H9 (cell line): ENCODE measurements at regions not wholly inside any gene's neighbourhood (a gene's known extent, or its start where the extent isn't known, plus 50 kb on each side); places are given as distances from the start of the nearest gene placed in this dataset.

Source experiments
- DNase-seq: peaks from one replicate; pipeline ENCODE4 v3.0.0-alpha.2; 2017
- H2AFZ ChIP-seq: one replicate; pipeline ENCODE4 v1.6.1; 2013; ENCODE audit warnings: mild to moderate bottlenecking, low read length, control low read depth, moderate library complexity
- H2AK5ac ChIP-seq: 2 replicates; pipeline ENCODE4 v1.6.1; 2013; ENCODE audit warnings: low read length, control low read depth, mixed read lengths; ENCODE audit not compliant: insufficient read length
- H2BK120ac ChIP-seq: one replicate; pipeline ENCODE4 v1.6.1; 2013; ENCODE audit warnings: low read depth, mild to moderate bottlenecking, low read length, control low read depth, inconsistent platforms; ENCODE audit not compliant: poor library complexity, severe bottlenecking
- H2BK12ac ChIP-seq: 2 replicates; pipeline ENCODE4 v1.6.1; 2013; ENCODE audit warnings: low read length, control low read depth, mixed read lengths, low read depth; ENCODE audit not compliant: insufficient read length
- H2BK15ac ChIP-seq: 2 replicates; pipeline ENCODE4 v1.6.1; 2013; ENCODE audit warnings: low read depth, low read length, control low read depth
- H2BK20ac ChIP-seq: one replicate; pipeline ENCODE4 v1.6.1; 2013; ENCODE audit warnings: low read depth, mild to moderate bottlenecking, low read length, control low read depth, inconsistent platforms; ENCODE audit not compliant: poor library complexity, severe bottlenecking
- H2BK5ac ChIP-seq: 2 replicates; pipeline ENCODE4 v1.6.1; 2013; ENCODE audit warnings: low read length, control low read depth, mixed read lengths; ENCODE audit not compliant: insufficient read length
- H3K14ac ChIP-seq: 2 replicates; pipeline ENCODE4 v1.6.1; 2013; ENCODE audit warnings: low read length, control low read depth; ENCODE audit not compliant: insufficient read depth
- H3K18ac ChIP-seq: 2 replicates; pipeline ENCODE4 v1.6.1; 2013; ENCODE audit warnings: low read depth, mild to moderate bottlenecking, mixed read lengths, low read length, control low read depth; ENCODE audit not compliant: insufficient read length
- H3K23ac ChIP-seq: 2 replicates; pipeline ENCODE4 v1.6.1; 2013; ENCODE audit warnings: low read length, control low read depth, mixed read lengths, low read depth; ENCODE audit not compliant: insufficient read length
- H3K23me2 ChIP-seq: 2 replicates; pipeline ENCODE4 v1.6.1; 2013; ENCODE audit warnings: low read depth, mild to moderate bottlenecking, mixed read lengths, low read length, control low read depth; ENCODE audit not compliant: insufficient read length, poor library complexity, severe bottlenecking
- H3K27ac ChIP-seq: 2 replicates; pipeline ENCODE4 v1.5.1; 2013; ENCODE audit warnings: low read length, control low read depth, mixed read lengths, low read depth; ENCODE audit not compliant: insufficient read length
- H3K27me3 ChIP-seq: 2 replicates; pipeline ENCODE4 v1.6.1; 2013; ENCODE audit warnings: low read length, control low read depth, inconsistent platforms; ENCODE audit not compliant: insufficient read depth
- H3K4ac ChIP-seq: 2 replicates; pipeline ENCODE4 v1.6.1; 2013; ENCODE audit warnings: low read depth, mild to moderate bottlenecking, control low read depth, inconsistent platforms, low read length, moderate library complexity
- H3K4me1 ChIP-seq: 2 replicates; pipeline ENCODE4 v1.6.1; 2013; ENCODE audit warnings: low read length, control low read depth, inconsistent platforms; ENCODE audit not compliant: insufficient read depth
- H3K4me2 ChIP-seq: 2 replicates; pipeline ENCODE4 v1.6.1; 2013; ENCODE audit warnings: low read length, control low read depth, mixed read lengths; ENCODE audit not compliant: insufficient read length, insufficient read depth
- H3K56ac ChIP-seq: 2 replicates; pipeline ENCODE4 v1.6.1; 2013; ENCODE audit warnings: low read depth, mild to moderate bottlenecking, mixed read lengths, low read length, control low read depth; ENCODE audit not compliant: insufficient read length
- H3K79me1 ChIP-seq: 2 replicates; pipeline ENCODE4 v1.6.1; 2013; ENCODE audit warnings: low read depth, mild to moderate bottlenecking, moderate library complexity, low read length, control low read depth, inconsistent platforms; ENCODE audit not compliant: insufficient read depth, poor library complexity, severe bottlenecking
- H3K79me2 ChIP-seq: 2 replicates; pipeline ENCODE4 v1.6.1; 2013; ENCODE audit warnings: low read length, control low read depth, inconsistent platforms; ENCODE audit not compliant: insufficient read depth
- H3K9ac ChIP-seq: 2 replicates; pipeline ENCODE4 v1.6.1; 2013; ENCODE audit warnings: low read length, control low read depth, mixed read lengths; ENCODE audit not compliant: insufficient read length; ENCODE audit errors: extremely low read depth
- H3K9me3 ChIP-seq: one replicate; pipeline ENCODE4 v1.6.1; 2013; ENCODE audit warnings: low read depth, low read length, inconsistent platforms; ENCODE audit not compliant: control insufficient read depth
- H3T11ph ChIP-seq: one replicate; pipeline ENCODE4 v1.6.1; 2013; ENCODE audit warnings: mild to moderate bottlenecking, low read length, control low read depth, inconsistent platforms
- H4K20me1 ChIP-seq: one replicate; pipeline ENCODE4 v1.6.1; 2013; ENCODE audit not compliant: control insufficient read depth, insufficient read length, insufficient read depth
- H4K5ac ChIP-seq: 2 replicates; pipeline ENCODE4 v1.6.1; 2013; ENCODE audit warnings: low read depth, mild to moderate bottlenecking, mixed read lengths, low read length, control low read depth; ENCODE audit not compliant: insufficient read length
- H4K8ac ChIP-seq: replicated peaks from 2 replicates; pipeline ENCODE4 v1.6.1; 2013; ENCODE audit warnings: low read length, control low read depth, mixed read lengths, low read depth; ENCODE audit not compliant: insufficient read length
- H4K91ac ChIP-seq: 2 replicates; pipeline ENCODE4 v1.6.1; 2013; ENCODE audit warnings: low read depth, mild to moderate bottlenecking, moderate library complexity, mixed read lengths, low read length, control low read depth; ENCODE audit not compliant: insufficient read length
- H3K27ac Mint-ChIP-seq, 3 experiments: 2 replicates in 2 of 3; 3 replicates in 1 of 3; pipeline ENCODE4 v1.8.0; 2020 to 2021; ENCODE audit warnings: mixed read lengths in 3 of 3, mild to moderate bottlenecking in 1 of 3, moderate library complexity in 1 of 3
- H3K27me3 Mint-ChIP-seq: 2 replicates; pipeline ENCODE4 v1.8.0; 2021; ENCODE audit warnings: low read depth, mild to moderate bottlenecking, moderate library complexity, mixed read lengths
- H3K36me3 Mint-ChIP-seq, 3 experiments: 2 replicates in 2 of 3; 3 replicates in 1 of 3; pipeline ENCODE4 v1.8.0; 2020 to 2021; ENCODE audit warnings: low read depth in 3 of 3, mixed read lengths in 3 of 3; ENCODE audit not compliant: insufficient read depth in 1 of 3
- H3K4me1 Mint-ChIP-seq, 2 experiments: 2 replicates each; pipeline ENCODE4 v1.8.0; 2020; ENCODE audit warnings: mixed read lengths in 2 of 2
- H3K4me3 Mint-ChIP-seq, 2 experiments: 2 replicates in 1 of 2; 3 replicates in 1 of 2; pipeline ENCODE4 v1.8.0; 2020 to 2021; ENCODE audit warnings: mild to moderate bottlenecking in 2 of 2, mixed read lengths in 2 of 2, moderate library complexity in 1 of 2
- H3K9me3 Mint-ChIP-seq, 2 experiments: 2 replicates in 1 of 2; 3 replicates in 1 of 2; pipeline ENCODE4 v1.8.0; 2020; ENCODE audit warnings: mild to moderate bottlenecking in 2 of 2, mixed read lengths in 2 of 2, moderate library complexity in 1 of 2
- whole genome bisulfite sequencing: extraction: QIAGEN DNeasy Blood & Tissue Kit; methylation state at CpG from one replicate; pipeline ENCODE4 v1.1.7; 2013; ENCODE audit warnings: missing lambda C conversion rate, low lambda C conversion rate, mixed read lengths; ENCODE audit not compliant: insufficient read length; ENCODE audit errors: extremely low coverage; 5-methylcytosine and 5-hydroxymethylcytosine counted together
- TF ChIP-seq, protein P1 (sequence below): fragments of 200-600 bp; sonication (generic); conservative IDR thresholded peaks from 3 replicates; pipeline ENCODE4 v1.8.0; 2021; ENCODE audit warnings: antibody characterized with exemption, mild to moderate bottlenecking

GRCh38 chr1:112836642-112837041 lies 119.4 kb downstream of the SLC16A1 start:
- Mint-ChIP-seq H3K36me3 (peaks cover 6 to 9% (median 9%) of the 10 kb centered on the region in 3 experiments), H3K9me3 (peaks cover 7 to 8% of the 10 kb centered on the region in 2 experiments; a peak in 4 of 5 replicates)

More at GRCh38 chr1:112836642-112837041, 119.4 kb downstream of the SLC16A1 start:
- Histone ChIP-seq H3K79me1 (no peaks in the 10 kb centered on the region), H3K23me2 (no peaks in the 10 kb centered on the region), H4K20me1 (no peaks in the 10 kb centered on the region), H3K9me3 (no peaks in the 10 kb centered on the region), H3K4ac (no peak overlapping the region), H4K8ac (no peak overlapping the region), H3K14ac (no peak overlapping the region), H3K27me3 (no peaks in the 10 kb centered on the region), H3T11ph (no peak overlapping the region), H4K5ac (no peak overlapping the region), H2AFZ (no peak overlapping the region), H2BK120ac (no peak overlapping the region), H2BK20ac (no peak overlapping the region), H3K4me2 (no peak overlapping the region), H2BK15ac (no peak overlapping the region), H3K23ac (no peak overlapping the region), H3K4me1 (peaks cover 3% of the 10 kb centered on the region; the same call in 1 of the 2 replicates), H2AK5ac (no peak overlapping the region), H4K91ac (no peak overlapping the region), H3K18ac (no peak overlapping the region), H2BK12ac (no peak overlapping the region), H3K56ac (no peak overlapping the region), H3K79me2 (no peaks in the 10 kb centered on the region), H3K27ac (no peak overlapping the region), H3K9ac (no peak overlapping the region), H2BK5ac (no peak overlapping the region)
- H3K27me3 Mint-ChIP-seq = no peaks in the 10 kb centered on the region
- H3K4me3 Mint-ChIP-seq = no peak overlapping the region
- WGBS = no CpG with 5 or more reads among the region's 3 CpGs
- H3K27ac Mint-ChIP-seq = 0 out of 7 replicates have a peak overlapping the region, but pooled peaks of 2 of the 3 experiments have one; percentile 66 to 81
- peaks cover 18 to 27% of the 10 kb centered on the region in 2 experiments for H3K4me1 Mint-ChIP-seq
- DNase-seq = no peak
- TF ChIP-seq, protein P1, sequence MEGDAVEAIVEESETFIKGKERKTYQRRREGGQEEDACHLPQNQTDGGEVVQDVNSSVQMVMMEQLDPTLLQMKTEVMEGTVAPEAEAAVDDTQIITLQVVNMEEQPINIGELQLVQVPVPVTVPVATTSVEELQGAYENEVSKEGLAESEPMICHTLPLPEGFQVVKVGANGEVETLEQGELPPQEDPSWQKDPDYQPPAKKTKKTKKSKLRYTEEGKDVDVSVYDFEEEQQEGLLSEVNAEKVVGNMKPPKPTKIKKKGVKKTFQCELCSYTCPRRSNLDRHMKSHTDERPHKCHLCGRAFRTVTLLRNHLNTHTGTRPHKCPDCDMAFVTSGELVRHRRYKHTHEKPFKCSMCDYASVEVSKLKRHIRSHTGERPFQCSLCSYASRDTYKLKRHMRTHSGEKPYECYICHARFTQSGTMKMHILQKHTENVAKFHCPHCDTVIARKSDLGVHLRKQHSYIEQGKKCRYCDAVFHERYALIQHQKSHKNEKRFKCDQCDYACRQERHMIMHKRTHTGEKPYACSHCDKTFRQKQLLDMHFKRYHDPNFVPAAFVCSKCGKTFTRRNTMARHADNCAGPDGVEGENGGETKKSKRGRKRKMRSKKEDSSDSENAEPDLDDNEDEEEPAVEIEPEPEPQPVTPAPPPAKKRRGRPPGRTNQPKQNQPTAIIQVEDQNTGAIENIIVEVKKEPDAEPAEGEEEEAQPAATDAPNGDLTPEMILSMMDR = no peak
